Fibroblast of lung (primary cell): ENCODE measurements at regions not wholly inside any gene's neighbourhood (a gene's known extent, or its start where the extent isn't known, plus 50 kb on each side); places are given as distances from the start of the nearest gene placed in this dataset.

Source experiments
- CTCF ChIP-seq, 2 donors: IDR thresholded peaks in 1 of 2; conservative IDR thresholded peaks in 1 of 2; 1 replicate in 1 of 2; 2 replicates in 1 of 2; pipeline ENCODE4 v1.5.1; 2011 to 2012; ENCODE audit warnings: low read length in 2 of 2, control low read depth in 1 of 2, inconsistent platforms in 1 of 2, low read depth in 1 of 2, mild to moderate bottlenecking in 1 of 2
- EZH2 ChIP-seq: IDR thresholded peaks from 2 replicates; pipeline ENCODE4 v1.5.1; 2012; ENCODE audit warnings: low read length, control low read depth, mild to moderate bottlenecking; ENCODE audit errors: missing control alignments

DNA sequence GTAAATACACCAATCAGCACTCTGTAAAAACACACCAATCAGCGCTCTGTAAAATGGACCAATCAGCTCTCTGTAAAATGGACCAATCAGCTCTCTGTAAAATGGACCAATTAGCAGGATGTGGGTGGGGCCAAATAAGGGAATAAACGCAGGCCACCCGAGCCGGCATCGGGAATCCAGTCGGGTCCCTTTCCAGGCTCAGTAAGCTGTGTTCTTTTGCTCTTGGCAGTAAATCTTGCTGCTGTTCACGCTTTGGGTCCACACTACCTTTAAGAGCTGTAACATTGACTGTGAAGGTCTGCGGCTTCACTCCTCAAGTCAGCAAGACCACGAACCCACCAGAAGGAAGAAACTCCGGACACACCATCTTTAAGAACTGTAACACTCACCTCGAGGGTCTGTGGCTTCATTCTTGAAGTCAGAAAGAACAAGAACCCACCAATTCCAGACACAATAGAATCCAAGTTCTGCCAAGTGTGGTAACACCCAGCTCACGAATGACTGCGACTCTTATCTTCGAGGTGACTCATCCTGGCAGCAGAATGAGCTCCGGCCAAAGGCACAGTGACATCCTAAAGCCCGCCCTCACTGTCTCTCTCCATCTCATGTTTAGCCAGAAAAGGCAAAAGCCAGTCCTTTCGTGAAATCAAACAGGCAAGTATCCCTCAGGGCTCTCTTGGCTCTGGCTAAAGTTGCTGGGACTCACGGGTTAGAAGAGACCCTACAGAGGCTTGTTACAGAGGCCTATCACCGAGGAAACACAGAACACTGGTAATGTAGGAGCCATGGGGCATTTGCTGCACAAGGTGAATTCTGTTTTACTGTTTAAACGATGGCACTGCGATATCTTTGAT is 155.2 kb downstream of the FAM43A start:
- TF ChIP-seq CTCF (conservative IDR thresholded peaks at IDR 0.05 in 1 of 2, IDR thresholded peaks at IDR 0.05 in 1 of 2; ENCODE audit: low read depth in 1 of 2, low read length in 2 of 2) (no peak), EZH2 (no peak)
